ENCODE measurements at regions not wholly inside any gene's neighbourhood (a gene's known extent, or its start where the extent isn't known, plus 50 kb on each side); places are given as distances from the start of the nearest gene placed in this dataset.

DNA sequence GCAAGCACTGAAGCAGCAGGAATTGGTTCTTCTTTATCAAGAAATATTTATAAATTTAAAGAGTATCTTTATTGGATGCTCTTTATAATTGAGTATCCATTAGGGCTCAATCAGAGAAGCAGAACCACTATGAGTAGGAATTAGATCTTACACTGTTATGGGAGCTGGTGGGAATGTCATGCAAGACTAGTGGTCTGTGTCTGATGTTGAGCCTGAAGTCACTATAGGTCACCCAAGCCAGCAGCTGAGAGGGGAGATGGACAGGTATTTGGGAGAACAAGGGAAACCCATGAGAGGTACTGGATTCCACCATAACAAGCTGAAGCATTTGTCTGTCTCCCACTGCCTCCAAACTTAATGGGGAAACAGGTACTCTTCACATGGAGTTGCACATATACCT is 283.7 kb upstream of the BOD1L1 start (continued):
- TF ChIP-seq, protein P1, sequence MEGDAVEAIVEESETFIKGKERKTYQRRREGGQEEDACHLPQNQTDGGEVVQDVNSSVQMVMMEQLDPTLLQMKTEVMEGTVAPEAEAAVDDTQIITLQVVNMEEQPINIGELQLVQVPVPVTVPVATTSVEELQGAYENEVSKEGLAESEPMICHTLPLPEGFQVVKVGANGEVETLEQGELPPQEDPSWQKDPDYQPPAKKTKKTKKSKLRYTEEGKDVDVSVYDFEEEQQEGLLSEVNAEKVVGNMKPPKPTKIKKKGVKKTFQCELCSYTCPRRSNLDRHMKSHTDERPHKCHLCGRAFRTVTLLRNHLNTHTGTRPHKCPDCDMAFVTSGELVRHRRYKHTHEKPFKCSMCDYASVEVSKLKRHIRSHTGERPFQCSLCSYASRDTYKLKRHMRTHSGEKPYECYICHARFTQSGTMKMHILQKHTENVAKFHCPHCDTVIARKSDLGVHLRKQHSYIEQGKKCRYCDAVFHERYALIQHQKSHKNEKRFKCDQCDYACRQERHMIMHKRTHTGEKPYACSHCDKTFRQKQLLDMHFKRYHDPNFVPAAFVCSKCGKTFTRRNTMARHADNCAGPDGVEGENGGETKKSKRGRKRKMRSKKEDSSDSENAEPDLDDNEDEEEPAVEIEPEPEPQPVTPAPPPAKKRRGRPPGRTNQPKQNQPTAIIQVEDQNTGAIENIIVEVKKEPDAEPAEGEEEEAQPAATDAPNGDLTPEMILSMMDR (conservative IDR thresholded peaks at IDR 0.05; ENCODE audit: low read depth in 2 of 2), result no peak

DNA sequence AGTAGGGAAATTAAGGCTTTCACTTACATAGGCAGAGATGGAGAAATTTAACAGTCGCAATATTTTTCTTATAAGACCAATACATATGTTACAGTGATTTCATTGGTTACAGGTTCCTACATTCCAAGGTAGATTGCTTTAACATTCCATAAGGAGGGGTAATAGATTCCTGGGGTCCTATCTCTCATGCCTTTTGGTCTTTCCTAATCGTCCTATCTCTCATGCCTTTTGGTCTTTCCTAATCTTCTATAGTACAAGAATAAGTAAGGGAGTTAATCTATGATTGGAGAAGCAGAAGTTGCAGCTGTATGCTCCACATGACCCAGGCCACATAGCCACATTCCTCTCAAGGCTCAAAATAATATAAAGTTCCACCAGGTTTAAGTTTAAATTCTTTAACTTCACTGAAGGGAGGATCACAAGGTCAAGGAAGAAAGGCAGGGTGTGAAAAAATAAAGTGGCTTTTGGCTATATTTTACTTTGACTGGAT is 285.0 kb upstream of the BOD1L1 start:
- no peak overlapping the region for H3K4me2 ChIP-seq
- H3K27me3 ChIP-seq (ENCODE audit: insufficient read depth), result no peaks in the 10 kb centered on the region
- peaks cover 5% of the 10 kb centered on the region; the same call in 1 of the 2 replicates for H3K9me2 ChIP-seq (ENCODE audit: insufficient read depth)
- Mint-ChIP-seq H3K27me3 (ENCODE audit: insufficient read depth, low read depth, poor library complexity) (no peaks in the 10 kb centered on the region), H3K4me1 (no peaks in the 10 kb centered on the region; the same call in 2 of the 3 replicates), H3K27ac (no peak overlapping the region), H3K9me3 (no peaks in the 10 kb centered on the region), H3K36me3 (ENCODE audit: low read depth) (no peaks in the 10 kb centered on the region), H3K4me3 (no peak overlapping the region)
- no peaks in the 10 kb centered on the region for H3F3A ChIP-seq (replicated peaks; ENCODE audit: low read depth)
- H3K27ac ChIP-seq (ENCODE audit: low read depth), result no peak overlapping the region
- H3K79me2 ChIP-seq (replicated peaks; ENCODE audit: insufficient read depth), result no peaks in the 10 kb centered on the region
- no peaks in the 10 kb centered on the region for H4K20me1 ChIP-seq (replicated peaks; ENCODE audit: insufficient read depth)
- TF ChIP-seq POLR2AphosphoS5 (IDR thresholded peaks at IDR 0.05; ENCODE audit: low read depth), result no peak
- no peak for TF ChIP-seq EZH2 (IDR thresholded peaks at IDR 0.05; ENCODE audit: low read depth, unreplicated experiment)
- TF ChIP-seq, protein P2, sequence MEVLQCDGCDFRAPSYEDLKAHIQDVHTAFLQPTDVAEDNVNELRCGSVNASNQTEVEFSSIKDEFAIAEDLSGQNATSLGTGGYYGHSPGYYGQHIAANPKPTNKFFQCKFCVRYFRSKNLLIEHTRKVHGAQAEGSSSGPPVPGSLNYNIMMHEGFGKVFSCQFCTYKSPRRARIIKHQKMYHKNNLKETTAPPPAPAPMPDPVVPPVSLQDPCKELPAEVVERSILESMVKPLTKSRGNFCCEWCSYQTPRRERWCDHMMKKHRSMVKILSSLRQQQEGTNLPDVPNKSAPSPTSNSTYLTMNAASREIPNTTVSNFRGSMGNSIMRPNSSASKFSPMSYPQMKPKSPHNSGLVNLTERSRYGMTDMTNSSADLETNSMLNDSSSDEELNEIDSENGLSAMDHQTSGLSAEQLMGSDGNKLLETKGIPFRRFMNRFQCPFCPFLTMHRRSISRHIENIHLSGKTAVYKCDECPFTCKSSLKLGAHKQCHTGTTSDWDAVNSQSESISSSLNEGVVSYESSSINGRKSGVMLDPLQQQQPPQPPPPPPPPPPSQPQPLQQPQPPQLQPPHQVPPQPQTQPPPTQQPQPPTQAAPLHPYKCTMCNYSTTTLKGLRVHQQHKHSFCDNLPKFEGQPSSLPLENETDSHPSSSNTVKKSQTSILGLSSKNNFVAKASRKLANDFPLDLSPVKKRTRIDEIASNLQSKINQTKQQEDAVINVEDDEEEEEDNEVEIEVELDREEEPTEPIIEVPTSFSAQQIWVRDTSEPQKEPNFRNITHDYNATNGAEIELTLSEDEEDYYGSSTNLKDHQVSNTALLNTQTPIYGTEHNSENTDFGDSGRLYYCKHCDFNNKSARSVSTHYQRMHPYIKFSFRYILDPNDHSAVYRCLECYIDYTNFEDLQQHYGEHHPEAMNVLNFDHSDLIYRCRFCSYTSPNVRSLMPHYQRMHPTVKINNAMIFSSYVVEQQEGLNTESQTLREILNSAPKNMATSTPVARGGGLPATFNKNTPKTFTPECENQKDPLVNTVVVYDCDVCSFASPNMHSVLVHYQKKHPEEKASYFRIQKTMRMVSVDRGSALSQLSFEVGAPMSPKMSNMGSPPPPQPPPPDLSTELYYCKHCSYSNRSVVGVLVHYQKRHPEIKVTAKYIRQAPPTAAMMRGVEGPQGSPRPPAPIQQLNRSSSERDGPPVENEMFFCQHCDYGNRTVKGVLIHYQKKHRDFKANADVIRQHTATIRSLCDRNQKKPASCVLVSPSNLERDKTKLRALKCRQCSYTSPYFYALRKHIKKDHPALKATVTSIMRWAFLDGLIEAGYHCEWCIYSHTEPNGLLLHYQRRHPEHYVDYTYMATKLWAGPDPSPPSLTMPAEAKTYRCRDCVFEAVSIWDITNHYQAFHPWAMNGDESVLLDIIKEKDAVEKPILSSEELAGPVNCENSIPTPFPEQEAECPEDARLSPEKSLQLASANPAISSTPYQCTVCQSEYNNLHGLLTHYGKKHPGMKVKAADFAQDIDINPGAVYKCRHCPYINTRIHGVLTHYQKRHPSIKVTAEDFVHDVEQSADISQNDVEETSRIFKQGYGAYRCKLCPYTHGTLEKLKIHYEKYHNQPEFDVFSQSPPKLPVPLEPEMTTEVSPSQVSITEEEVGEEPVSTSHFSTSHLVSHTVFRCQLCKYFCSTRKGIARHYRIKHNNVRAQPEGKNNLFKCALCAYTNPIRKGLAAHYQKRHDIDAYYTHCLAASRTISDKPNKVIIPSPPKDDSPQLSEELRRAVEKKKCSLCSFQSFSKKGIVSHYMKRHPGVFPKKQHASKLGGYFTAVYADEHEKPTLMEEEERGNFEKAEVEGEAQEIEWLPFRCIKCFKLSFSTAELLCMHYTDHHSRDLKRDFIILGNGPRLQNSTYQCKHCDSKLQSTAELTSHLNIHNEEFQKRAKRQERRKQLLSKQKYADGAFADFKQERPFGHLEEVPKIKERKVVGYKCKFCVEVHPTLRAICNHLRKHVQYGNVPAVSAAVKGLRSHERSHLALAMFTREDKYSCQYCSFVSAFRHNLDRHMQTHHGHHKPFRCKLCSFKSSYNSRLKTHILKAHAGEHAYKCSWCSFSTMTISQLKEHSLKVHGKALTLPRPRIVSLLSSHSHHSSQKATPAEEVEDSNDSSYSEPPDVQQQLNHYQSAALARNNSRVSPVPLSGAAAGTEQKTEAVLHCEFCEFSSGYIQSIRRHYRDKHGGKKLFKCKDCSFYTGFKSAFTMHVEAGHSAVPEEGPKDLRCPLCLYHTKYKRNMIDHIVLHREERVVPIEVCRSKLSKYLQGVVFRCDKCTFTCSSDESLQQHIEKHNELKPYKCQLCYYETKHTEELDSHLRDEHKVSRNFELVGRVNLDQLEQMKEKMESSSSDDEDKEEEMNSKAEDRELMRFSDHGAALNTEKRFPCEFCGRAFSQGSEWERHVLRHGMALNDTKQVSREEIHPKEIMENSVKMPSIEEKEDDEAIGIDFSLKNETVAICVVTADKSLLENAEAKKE (CRISPR knock-in tag; IDR thresholded peaks at IDR 0.05), result no peak
- no peak for ATAC-seq
- 0 out of 2 replicates have a peak, but pooled peaks cover 3% of the 10 kb centered on the region for H3K4me1 ChIP-seq (ENCODE audit: insufficient read depth)
- H3K4me3 ChIP-seq, result no peak overlapping the region
- DNase-seq (ENCODE audit: low spot score), result peak; percentile 20
- H3K36me3 ChIP-seq (ENCODE audit: insufficient read depth), result no peaks in the 10 kb centered on the region
- no peak overlapping the region for H2AFZ ChIP-seq

All from GM23338 (cell line).